ENCODE measurements at regions not wholly inside any gene's neighbourhood (a gene's known extent, or its start where the extent isn't known, plus 50 kb on each side); places are given as distances from the start of the nearest gene placed in this dataset.

DNA sequence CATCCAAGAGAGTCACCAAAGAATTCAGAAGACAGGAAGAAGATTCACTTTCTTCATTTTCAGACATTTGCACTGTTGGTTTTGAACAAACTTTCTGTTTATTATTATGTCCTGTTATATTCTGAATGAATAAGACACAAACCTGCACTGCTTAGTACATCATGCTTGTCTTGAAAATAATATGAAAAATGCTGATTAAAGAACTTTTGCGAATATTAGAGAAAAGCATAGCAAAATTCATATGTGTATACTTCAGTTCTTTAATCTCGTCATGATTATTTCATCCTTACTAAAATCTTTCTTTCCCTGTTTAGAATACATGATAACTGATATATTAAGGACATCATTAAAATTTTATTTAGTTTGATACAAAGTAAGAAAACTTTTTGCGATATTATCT, 504.1 kb downstream of the POM121L12 start:
- TF ChIP-seq FOSL1 (IDR thresholded peaks at IDR 0.05; ENCODE audit: low read depth) (no peak), CEBPB (IDR thresholded peaks at IDR 0.05; ENCODE audit: low read depth) (no peak), SP1 (IDR thresholded peaks at IDR 0.05; ENCODE audit: low read depth) (no peak), POLR2AphosphoS5 (IDR thresholded peaks at IDR 0.05; ENCODE audit: low read depth, low read length) (no peak), EZH2phosphoT487 (IDR thresholded peaks at IDR 0.05; ENCODE audit: borderline replicate concordance) (no peak), EGR1 (IDR thresholded peaks at IDR 0.05; ENCODE audit: low read depth) (no peak), ZFX (IDR thresholded peaks at IDR 0.05) (no peak)
- TF ChIP-seq, protein P1, sequence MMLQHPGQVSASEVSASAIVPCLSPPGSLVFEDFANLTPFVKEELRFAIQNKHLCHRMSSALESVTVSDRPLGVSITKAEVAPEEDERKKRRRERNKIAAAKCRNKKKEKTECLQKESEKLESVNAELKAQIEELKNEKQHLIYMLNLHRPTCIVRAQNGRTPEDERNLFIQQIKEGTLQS (IDR thresholded peaks at IDR 0.05), result no peak
- no peak for DNase-seq (ENCODE audit: low read depth, low spot score)
- Histone ChIP-seq H3K27ac (ENCODE audit: low read depth, low read length) (no peak overlapping the region), H3K27me3 (ENCODE audit: insufficient read depth, low read length) (no peaks in the 10 kb centered on the region), H3K9me3 (ENCODE audit: control insufficient read depth in 1 of 2, insufficient read depth in 1 of 2, low read depth in 1 of 2, low read length in 2 of 2) (peaks cover 7 to 22% of the 10 kb centered on the region in 2 experiments; a peak in 3 of 4 replicates), H3K36me3 (ENCODE audit: control insufficient read depth in 1 of 2, insufficient read depth in 2 of 2, low read length in 2 of 2) (no peaks in the 10 kb centered on the region), H3K79me2 (ENCODE audit: insufficient read depth, low read length) (no peaks in the 10 kb centered on the region), H3K4me3 (replicated peaks in 1 of 2; ENCODE audit: low read depth in 1 of 2, low read length in 2 of 2) (no peak overlapping the region), H4K20me1 (ENCODE audit: insufficient read depth) (no peaks in the 10 kb centered on the region), H3K9me2 (ENCODE audit: insufficient read depth) (no peaks in the 10 kb centered on the region), H3K4me2 (ENCODE audit: low read length) (no peak overlapping the region), H3K4me1 (ENCODE audit: control insufficient read depth in 1 of 2, insufficient read depth in 2 of 2, low read length in 2 of 2) (no peaks in the 10 kb centered on the region), H2AFZ (ENCODE audit: low read depth, low read length, poor library complexity, severe bottlenecking) (no peak overlapping the region), H3K9ac (ENCODE audit: low read length) (no peak overlapping the region)
- no TSS peak for BruUV-seq (replicated peaks)
- POLR2A ChIA-PET, result no interaction called here
- intact Hi-C loops (cut with micrococcal nuclease), result no loop called here
- ATAC-seq, result no peak
- RAD21 ChIA-PET (ENCODE audit: low non-redundant PET in 1 of 2, low total read pairs in 2 of 2, uncharacterized antibody in 2 of 2, unreplicated experiment in 2 of 2), result no interaction called here
- CTCF ChIA-PET, result no interaction called here

DNA sequence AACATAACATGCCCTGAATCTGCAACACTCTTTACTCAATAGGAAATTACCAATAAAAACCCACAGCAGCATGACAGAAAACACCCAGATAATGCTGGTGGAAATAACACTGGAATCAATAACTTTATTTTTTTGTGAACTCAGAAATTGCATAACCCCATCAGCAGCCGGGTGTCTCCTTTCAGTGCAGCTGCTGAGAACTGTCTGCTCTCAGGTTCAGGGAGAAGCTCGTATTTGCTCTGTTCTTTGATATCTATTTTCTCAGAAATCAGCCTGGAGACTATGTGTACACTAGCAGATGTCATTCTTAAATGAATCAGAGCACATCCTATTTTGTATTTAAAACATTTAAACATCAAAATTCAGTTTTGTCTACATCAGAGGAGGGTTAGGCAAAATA, 506.0 kb downstream of the POM121L12 start:
- POLR2A ChIA-PET, result no interaction called here
- RAD21 ChIA-PET (ENCODE audit: low non-redundant PET in 1 of 2, low total read pairs in 2 of 2, uncharacterized antibody in 2 of 2, unreplicated experiment in 2 of 2), result no interaction called here

More for the DNA sequence above, 506.0 kb downstream of the POM121L12 start:
- ATAC-seq (no peak), DNase-seq (ENCODE audit: low read depth, low spot score) (no peak)
- Histone ChIP-seq H3K9ac (ENCODE audit: low read length) (no peak overlapping the region), H3K79me2 (ENCODE audit: insufficient read depth, low read length) (no peaks in the 10 kb centered on the region), H3K4me3 (replicated peaks in 1 of 2; ENCODE audit: low read depth in 1 of 2, low read length in 2 of 2) (no peak overlapping the region), H3K36me3 (ENCODE audit: control insufficient read depth in 1 of 2, insufficient read depth in 2 of 2, low read length in 2 of 2) (no peaks in the 10 kb centered on the region), H3K27ac (ENCODE audit: low read depth, low read length) (no peak overlapping the region), H3K4me2 (ENCODE audit: low read length) (no peak overlapping the region), H4K20me1 (ENCODE audit: insufficient read depth) (no peaks in the 10 kb centered on the region), H2AFZ (ENCODE audit: low read depth, low read length, poor library complexity, severe bottlenecking) (no peak overlapping the region), H3K9me3 (ENCODE audit: control insufficient read depth in 1 of 2, insufficient read depth in 1 of 2, low read depth in 1 of 2, low read length in 2 of 2) (peaks cover 7 to 18% of the 10 kb centered on the region in 2 experiments; a peak in 3 of 4 replicates), H3K4me1 (ENCODE audit: control insufficient read depth in 1 of 2, insufficient read depth in 2 of 2, low read length in 2 of 2) (no peaks in the 10 kb centered on the region), H3K9me2 (ENCODE audit: insufficient read depth) (no peaks in the 10 kb centered on the region), H3K27me3 (ENCODE audit: insufficient read depth, low read length) (no peaks in the 10 kb centered on the region)
- TF ChIP-seq, protein P2, sequence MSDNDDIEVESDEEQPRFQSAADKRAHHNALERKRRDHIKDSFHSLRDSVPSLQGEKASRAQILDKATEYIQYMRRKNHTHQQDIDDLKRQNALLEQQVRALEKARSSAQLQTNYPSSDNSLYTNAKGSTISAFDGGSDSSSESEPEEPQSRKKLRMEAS (IDR thresholded peaks at IDR 0.05), result no peak
- TF ChIP-seq, protein P3, sequence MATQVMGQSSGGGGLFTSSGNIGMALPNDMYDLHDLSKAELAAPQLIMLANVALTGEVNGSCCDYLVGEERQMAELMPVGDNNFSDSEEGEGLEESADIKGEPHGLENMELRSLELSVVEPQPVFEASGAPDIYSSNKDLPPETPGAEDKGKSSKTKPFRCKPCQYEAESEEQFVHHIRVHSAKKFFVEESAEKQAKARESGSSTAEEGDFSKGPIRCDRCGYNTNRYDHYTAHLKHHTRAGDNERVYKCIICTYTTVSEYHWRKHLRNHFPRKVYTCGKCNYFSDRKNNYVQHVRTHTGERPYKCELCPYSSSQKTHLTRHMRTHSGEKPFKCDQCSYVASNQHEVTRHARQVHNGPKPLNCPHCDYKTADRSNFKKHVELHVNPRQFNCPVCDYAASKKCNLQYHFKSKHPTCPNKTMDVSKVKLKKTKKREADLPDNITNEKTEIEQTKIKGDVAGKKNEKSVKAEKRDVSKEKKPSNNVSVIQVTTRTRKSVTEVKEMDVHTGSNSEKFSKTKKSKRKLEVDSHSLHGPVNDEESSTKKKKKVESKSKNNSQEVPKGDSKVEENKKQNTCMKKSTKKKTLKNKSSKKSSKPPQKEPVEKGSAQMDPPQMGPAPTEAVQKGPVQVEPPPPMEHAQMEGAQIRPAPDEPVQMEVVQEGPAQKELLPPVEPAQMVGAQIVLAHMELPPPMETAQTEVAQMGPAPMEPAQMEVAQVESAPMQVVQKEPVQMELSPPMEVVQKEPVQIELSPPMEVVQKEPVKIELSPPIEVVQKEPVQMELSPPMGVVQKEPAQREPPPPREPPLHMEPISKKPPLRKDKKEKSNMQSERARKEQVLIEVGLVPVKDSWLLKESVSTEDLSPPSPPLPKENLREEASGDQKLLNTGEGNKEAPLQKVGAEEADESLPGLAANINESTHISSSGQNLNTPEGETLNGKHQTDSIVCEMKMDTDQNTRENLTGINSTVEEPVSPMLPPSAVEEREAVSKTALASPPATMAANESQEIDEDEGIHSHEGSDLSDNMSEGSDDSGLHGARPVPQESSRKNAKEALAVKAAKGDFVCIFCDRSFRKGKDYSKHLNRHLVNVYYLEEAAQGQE (IDR thresholded peaks at IDR 0.05; ENCODE audit: low read depth), result no peak
- TF ChIP-seq CEBPB (IDR thresholded peaks at IDR 0.05; ENCODE audit: low read depth), result no peak
- no peak for TF ChIP-seq JUND (IDR thresholded peaks at IDR 0.05)
- no peak for TF ChIP-seq CBX3 (IDR thresholded peaks at IDR 0.05; ENCODE audit: low read depth)
- intact Hi-C loops (cut with micrococcal nuclease), result no loop called here
- BruUV-seq (replicated peaks), result no TSS peak
- CTCF ChIA-PET, result no interaction called here

Measured in HCT116 (cell line).